ENCODE measurements at regions not wholly inside any gene's neighbourhood (a gene's known extent, or its start where the extent isn't known, plus 50 kb on each side); places are given as distances from the start of the nearest gene placed in this dataset.
A peak's percentile ranks its signal among the peaks of the same experiment; 100 is the strongest.

GRCh38 chr5:163041254-163041653 lies 396.1 kb upstream of the CCNG1 start:
- H3K4me3 ChIP-seq (ENCODE audit: low read depth, low read length): no peak overlapping the region
- TF ChIP-seq, protein P1, sequence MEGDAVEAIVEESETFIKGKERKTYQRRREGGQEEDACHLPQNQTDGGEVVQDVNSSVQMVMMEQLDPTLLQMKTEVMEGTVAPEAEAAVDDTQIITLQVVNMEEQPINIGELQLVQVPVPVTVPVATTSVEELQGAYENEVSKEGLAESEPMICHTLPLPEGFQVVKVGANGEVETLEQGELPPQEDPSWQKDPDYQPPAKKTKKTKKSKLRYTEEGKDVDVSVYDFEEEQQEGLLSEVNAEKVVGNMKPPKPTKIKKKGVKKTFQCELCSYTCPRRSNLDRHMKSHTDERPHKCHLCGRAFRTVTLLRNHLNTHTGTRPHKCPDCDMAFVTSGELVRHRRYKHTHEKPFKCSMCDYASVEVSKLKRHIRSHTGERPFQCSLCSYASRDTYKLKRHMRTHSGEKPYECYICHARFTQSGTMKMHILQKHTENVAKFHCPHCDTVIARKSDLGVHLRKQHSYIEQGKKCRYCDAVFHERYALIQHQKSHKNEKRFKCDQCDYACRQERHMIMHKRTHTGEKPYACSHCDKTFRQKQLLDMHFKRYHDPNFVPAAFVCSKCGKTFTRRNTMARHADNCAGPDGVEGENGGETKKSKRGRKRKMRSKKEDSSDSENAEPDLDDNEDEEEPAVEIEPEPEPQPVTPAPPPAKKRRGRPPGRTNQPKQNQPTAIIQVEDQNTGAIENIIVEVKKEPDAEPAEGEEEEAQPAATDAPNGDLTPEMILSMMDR (IDR thresholded peaks at IDR 0.05; ENCODE audit: low read depth, low read length): no peak
- TF ChIP-seq MYC (IDR thresholded peaks at IDR 0.05; ENCODE audit: low read depth, low read length) (no peak), POLR2A (IDR thresholded peaks at IDR 0.05; ENCODE audit: extremely low read depth, insufficient read length) (no peak)
- TF ChIP-seq, protein P2, sequence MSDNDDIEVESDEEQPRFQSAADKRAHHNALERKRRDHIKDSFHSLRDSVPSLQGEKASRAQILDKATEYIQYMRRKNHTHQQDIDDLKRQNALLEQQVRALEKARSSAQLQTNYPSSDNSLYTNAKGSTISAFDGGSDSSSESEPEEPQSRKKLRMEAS (IDR thresholded peaks at IDR 0.05; ENCODE audit: low read depth, low read length): no peak
- no peak for DNase-seq (ENCODE audit: low read depth)

GRCh38 chr5:163079618-163080017 lies 357.8 kb upstream of the CCNG1 start:
- no peak overlapping the region for H3K4me3 ChIP-seq (ENCODE audit: low read depth, low read length)
- TF ChIP-seq, protein P1 (IDR thresholded peaks at IDR 0.05; ENCODE audit: low read depth, low read length): peak; percentile 28
- no peak for TF ChIP-seq POLR2A (IDR thresholded peaks at IDR 0.05; ENCODE audit: extremely low read depth, insufficient read length)
- DNase-seq (ENCODE audit: low read depth): peak; percentile 6

DNA sequence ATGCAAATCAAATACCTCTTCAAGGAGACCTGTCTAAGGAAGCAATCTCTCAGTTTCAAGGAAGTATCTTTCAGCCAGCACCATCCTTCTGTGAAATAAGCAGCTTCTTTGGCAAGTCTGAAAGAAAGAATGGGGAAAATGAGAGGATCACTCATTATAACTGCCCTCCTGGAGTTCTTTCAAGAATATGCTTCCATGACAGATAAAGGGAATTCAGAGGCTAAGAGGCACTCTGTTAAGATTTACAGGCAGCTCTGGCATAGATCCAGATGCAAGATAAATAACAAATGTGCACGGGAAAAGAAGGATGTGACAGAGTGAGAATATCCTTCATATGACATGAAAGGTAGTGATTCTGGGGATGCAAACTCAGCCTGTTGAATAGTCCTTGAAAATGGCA lies 348.2 kb upstream of the CCNG1 start:
- DNase-seq (ENCODE audit: low read depth): no peak
- TF ChIP-seq MYC (IDR thresholded peaks at IDR 0.05; ENCODE audit: low read depth, low read length) (no peak), POLR2A (IDR thresholded peaks at IDR 0.05; ENCODE audit: extremely low read depth, insufficient read length) (no peak)
- TF ChIP-seq, protein P1 (IDR thresholded peaks at IDR 0.05; ENCODE audit: low read depth, low read length): no peak
- TF ChIP-seq, protein P2 (IDR thresholded peaks at IDR 0.05; ENCODE audit: low read depth, low read length): no peak
- no peak overlapping the region for H3K4me3 ChIP-seq (ENCODE audit: low read depth, low read length)

GRCh38 chr5:163089926-163090325 lies 347.5 kb upstream of the CCNG1 start:
- DNase-seq (ENCODE audit: low read depth): no peak
- TF ChIP-seq, protein P2 (IDR thresholded peaks at IDR 0.05; ENCODE audit: low read depth, low read length): no peak
- no peak overlapping the region for H3K4me3 ChIP-seq (ENCODE audit: low read depth, low read length)

DNA sequence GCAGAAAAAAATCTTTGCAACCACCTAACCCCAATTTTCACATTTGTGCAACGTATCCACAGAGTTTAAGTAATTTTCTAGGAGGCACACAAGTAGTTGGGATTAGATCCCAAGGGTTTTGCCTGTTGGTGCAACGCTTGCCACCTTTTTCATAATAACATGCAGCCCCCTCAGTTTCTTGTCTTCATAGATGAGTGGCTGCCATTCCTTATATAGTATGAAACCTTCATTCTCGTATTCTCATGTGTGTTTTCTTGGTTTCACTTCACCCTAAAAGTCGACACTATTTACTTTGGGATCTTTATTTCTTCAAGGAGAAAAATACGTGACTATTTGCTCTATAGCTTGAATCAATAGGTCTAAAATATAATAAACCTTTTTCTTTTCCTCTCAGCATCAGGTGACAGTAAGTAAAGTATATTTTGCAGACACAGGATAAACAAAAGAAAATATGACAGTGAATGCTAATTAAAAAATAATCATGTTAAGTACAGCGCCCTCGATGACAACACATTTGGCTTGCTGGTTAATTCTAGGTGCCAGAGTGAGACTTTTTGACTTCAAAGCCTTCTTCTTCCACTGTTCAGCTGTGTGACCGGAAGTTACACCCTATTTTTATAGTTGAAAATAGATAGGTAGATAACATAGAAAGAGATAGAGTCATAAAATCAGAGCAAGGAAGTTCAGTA lies 342.8 kb upstream of the CCNG1 start:
- H3K4me3 ChIP-seq (ENCODE audit: low read depth, low read length): no peak overlapping the region
- DNase-seq (ENCODE audit: low read depth): no peak
- TF ChIP-seq, protein P1 (IDR thresholded peaks at IDR 0.05; ENCODE audit: low read depth, low read length): no peak
- TF ChIP-seq MYC (IDR thresholded peaks at IDR 0.05; ENCODE audit: low read depth, low read length): no peak
- TF ChIP-seq POLR2A (IDR thresholded peaks at IDR 0.05; ENCODE audit: extremely low read depth, insufficient read length): no peak
- TF ChIP-seq, protein P2 (IDR thresholded peaks at IDR 0.05; ENCODE audit: low read depth, low read length): no peak

- DNase-seq (ENCODE audit: low read depth): peak; percentile 40
- TF ChIP-seq, protein P1 (IDR thresholded peaks at IDR 0.05; ENCODE audit: low read depth, low read length): peak; percentile 36
- TF ChIP-seq POLR2A (IDR thresholded peaks at IDR 0.05; ENCODE audit: extremely low read depth, insufficient read length) (no peak), MYC (IDR thresholded peaks at IDR 0.05; ENCODE audit: low read depth, low read length) (no peak)
- H3K4me3 ChIP-seq (ENCODE audit: low read depth, low read length): no peak overlapping the region
Measured at GRCh38 chr5:163104464-163104863, 332.9 kb upstream of the CCNG1 start.

All from NB4 (cell line).